GM11168 (cell line): ENCODE measurements at regions not wholly inside any gene's neighbourhood (a gene's known extent, or its start where the extent isn't known, plus 50 kb on each side); places are given as distances from the start of the nearest gene placed in this dataset.

ENCODE experiments used
- in situ Hi-C: fragments of 300-500 bp; cut with MboI; formaldehyde crosslinking; loops from one replicate; pipeline ENCODE4 v1.12.0; 2022; ENCODE audit warnings: low sequenced_read_pairs; ENCODE audit not compliant: unreplicated experiment

GRCh38 chr17:6936370-6937028 lies 59.4 kb upstream of the ALOX12 start:
- in situ Hi-C loops, result no loop called here

DNA sequence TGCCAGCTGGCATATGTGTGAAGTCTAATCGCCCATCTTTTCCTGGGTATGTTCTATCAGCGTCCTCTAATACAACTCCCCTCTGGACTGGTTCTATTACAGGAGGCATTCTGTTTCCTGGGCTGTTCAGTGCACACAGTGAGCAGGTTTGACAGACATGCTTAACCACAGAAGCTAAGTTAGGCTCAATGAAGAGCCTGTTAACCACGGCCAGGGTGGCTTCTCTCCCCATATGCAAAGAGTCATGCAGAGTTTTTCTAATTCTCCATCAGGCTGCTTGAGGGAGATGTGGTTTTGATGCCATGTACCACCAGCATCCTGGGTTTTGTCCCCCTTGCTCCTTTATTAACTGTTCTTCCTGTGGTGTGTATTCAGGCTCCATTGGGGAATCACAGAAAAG lies 57.2 kb upstream of the ALOX12 start:
- in situ Hi-C loops, result no loop called here

- in situ Hi-C loops, result no loop called here
Measured at GRCh38 chr17:6940186-6940649, 55.6 kb upstream of the ALOX12 start.

GRCh38 chr17:6941989-6942388 lies 53.9 kb upstream of the ALOX12 start:
- in situ Hi-C loops, result no loop called here

DNA sequence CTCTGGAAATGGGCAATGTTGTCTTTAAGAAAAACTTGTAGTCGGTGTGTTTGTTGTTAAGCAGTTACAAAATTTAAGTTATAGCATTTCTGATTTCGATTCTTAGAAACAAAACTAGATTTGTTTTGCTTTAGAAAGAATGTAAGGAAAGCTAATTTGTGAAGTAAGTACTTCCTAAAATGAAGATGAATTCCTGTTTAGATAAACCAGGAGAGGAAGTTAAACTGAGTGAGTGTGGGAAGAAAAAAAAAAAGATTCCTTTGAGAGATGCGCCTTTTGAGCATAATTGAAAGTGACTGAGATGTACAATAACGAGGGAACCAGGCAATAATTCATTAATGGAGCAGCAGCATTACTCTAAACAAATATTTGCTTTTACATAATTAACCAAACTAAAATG lies 52.4 kb upstream of the ALOX12 start:
- in situ Hi-C loops, result no loop called here
